ENCODE measurements at regions not wholly inside any gene's neighbourhood (a gene's known extent, or its start where the extent isn't known, plus 50 kb on each side); places are given as distances from the start of the nearest gene placed in this dataset.

DNA sequence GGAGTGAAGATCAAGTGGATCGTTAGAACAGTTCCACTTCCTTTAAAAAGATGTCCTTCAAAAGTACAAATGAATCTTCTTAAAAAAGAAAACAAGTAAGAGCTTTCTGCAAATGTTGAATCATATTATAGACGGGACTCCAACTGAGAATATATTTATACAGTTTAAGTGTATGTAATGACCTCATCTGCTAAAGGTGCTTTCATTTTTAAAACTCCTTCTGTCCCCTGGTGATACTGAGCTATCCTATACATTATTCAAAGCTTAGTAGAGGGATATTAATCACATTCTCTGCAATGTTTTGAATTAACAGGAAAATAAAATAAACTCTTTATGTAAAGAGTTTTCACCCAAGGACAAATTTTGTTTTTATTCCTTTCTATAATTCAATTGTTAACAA is 420.7 kb upstream of the SLC8A1 start:
- no peak for DNase-seq
- intact Hi-C loops (cut with DNase I; ENCODE audit: low total_unique reads): no loop called here
- no peak overlapping the region for H3K27ac ChIP-seq
- H3K36me3 ChIP-seq: no peaks in the 10 kb centered on the region
- H3K4me1 ChIP-seq: no peaks in the 10 kb centered on the region
- TF ChIP-seq POLR2A (IDR thresholded peaks at IDR 0.05) (no peak), POLR2AphosphoS5 (IDR thresholded peaks at IDR 0.05) (no peak), EP300 (IDR thresholded peaks at IDR 0.05) (no peak)
- H3K9me3 ChIP-seq: no peaks in the 10 kb centered on the region
- WGBS, 5 donors: 43 to 57% (median 50%) methylated on average over 2 of the region's 2 CpGs
- H3K27me3 ChIP-seq: no peaks in the 10 kb centered on the region
- no peak overlapping the region for H3K4me3 ChIP-seq

DNA sequence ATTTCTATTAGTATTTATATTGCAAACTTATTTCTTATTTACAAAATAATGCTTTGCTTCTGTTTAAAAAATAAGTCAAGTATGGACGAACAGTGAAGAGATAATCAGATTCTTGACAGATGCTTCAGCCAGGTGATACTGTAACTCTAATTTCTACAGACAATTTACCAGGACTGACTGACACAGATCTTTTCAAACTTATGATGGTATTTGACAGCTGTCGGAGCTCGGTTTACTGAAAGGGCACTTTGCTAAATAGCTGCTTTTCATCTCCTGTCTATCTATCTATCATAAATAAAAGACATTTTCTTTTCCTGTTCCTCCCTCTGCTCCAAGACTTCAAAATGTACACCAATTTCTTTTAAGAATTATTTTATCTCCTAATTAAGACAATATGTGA is 422.5 kb upstream of the SLC8A1 start:
- Histone ChIP-seq H3K9me3 (no peaks in the 10 kb centered on the region), H3K36me3 (no peaks in the 10 kb centered on the region), H3K27me3 (no peaks in the 10 kb centered on the region), H3K27ac (no peak overlapping the region), H3K4me1 (no peaks in the 10 kb centered on the region), H3K4me3 (no peak overlapping the region)
- no peak for DNase-seq
- 85 to 93% (median 92%) methylated on average over 3 of the region's 3 CpGs for WGBS, 5 donors
- no peak for TF ChIP-seq EP300 (IDR thresholded peaks at IDR 0.05)
- no peak for TF ChIP-seq POLR2AphosphoS5 (IDR thresholded peaks at IDR 0.05)
- TF ChIP-seq POLR2A (IDR thresholded peaks at IDR 0.05): no peak
- TF ChIP-seq, protein P1, sequence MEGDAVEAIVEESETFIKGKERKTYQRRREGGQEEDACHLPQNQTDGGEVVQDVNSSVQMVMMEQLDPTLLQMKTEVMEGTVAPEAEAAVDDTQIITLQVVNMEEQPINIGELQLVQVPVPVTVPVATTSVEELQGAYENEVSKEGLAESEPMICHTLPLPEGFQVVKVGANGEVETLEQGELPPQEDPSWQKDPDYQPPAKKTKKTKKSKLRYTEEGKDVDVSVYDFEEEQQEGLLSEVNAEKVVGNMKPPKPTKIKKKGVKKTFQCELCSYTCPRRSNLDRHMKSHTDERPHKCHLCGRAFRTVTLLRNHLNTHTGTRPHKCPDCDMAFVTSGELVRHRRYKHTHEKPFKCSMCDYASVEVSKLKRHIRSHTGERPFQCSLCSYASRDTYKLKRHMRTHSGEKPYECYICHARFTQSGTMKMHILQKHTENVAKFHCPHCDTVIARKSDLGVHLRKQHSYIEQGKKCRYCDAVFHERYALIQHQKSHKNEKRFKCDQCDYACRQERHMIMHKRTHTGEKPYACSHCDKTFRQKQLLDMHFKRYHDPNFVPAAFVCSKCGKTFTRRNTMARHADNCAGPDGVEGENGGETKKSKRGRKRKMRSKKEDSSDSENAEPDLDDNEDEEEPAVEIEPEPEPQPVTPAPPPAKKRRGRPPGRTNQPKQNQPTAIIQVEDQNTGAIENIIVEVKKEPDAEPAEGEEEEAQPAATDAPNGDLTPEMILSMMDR (IDR thresholded peaks at IDR 0.05): no peak
- intact Hi-C loops (cut with DNase I; ENCODE audit: low total_unique reads): no loop called here

DNA sequence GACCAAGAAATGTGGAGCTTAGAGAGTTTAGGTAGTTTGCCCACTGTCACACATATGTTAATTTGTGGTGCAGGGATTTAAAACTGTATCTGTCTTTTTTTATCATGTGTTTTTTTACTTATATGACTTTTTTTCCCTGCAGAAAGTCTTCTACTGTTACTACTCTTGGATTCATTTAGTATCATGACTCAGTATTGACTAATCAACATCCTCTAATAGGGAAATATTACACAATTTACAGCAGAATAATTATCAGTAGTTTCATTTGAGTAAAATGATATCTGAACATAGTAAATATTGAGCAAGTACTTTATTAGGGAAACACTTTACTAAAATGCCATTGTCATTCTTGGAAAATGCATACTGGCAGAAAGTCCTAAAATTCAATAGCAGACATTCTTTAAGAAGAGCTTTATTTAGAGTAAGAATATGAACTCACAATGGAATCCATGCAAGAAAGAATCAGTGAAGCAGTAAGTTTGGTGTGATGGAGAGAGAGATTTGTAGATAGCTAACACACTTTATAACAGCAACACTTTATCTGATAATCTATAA is 425.9 kb upstream of the SLC8A1 start:
- no peak for TF ChIP-seq EP300 (IDR thresholded peaks at IDR 0.05)
- no peak for TF ChIP-seq POLR2A (IDR thresholded peaks at IDR 0.05)
- no peak for TF ChIP-seq POLR2AphosphoS5 (IDR thresholded peaks at IDR 0.05)
- TF ChIP-seq, protein P1 (IDR thresholded peaks at IDR 0.05): no peak
- intact Hi-C loops (cut with DNase I; ENCODE audit: low total_unique reads): no loop called here

DNA sequence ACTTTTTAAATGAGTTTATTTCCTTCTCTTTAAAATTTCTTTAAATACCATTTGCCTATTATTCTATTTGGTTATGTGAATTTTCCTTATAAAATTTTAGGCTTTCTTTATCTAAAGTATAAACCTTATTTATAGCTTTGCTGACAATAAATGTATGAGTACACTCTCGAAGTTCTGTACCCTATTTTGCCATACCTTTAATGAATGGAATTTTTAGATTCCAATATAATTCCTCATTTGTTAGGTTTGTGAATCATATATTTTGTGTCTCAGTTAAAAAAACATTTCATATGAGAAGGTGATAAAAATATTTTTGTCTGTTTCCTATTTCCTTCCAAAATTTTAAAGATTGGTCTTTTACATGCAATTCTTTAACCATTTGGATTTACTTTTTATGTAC is 427.4 kb upstream of the SLC8A1 start:
- DNase-seq: no peak
- no peaks in the 10 kb centered on the region for H3K36me3 ChIP-seq
- no peak overlapping the region for H3K27ac ChIP-seq
- H3K4me1 ChIP-seq: no peaks in the 10 kb centered on the region
- H3K4me3 ChIP-seq: no peak overlapping the region
- no peaks in the 10 kb centered on the region for H3K27me3 ChIP-seq
- 69 to 83% (median 81%) methylated on average over 1 of the region's 1 CpG for WGBS, 5 donors
- TF ChIP-seq POLR2A (IDR thresholded peaks at IDR 0.05) (no peak), EP300 (IDR thresholded peaks at IDR 0.05) (no peak), POLR2AphosphoS5 (IDR thresholded peaks at IDR 0.05) (no peak)
- TF ChIP-seq, protein P1 (IDR thresholded peaks at IDR 0.05): no peak
- intact Hi-C loops (cut with DNase I; ENCODE audit: low total_unique reads): no loop called here
- H3K9me3 ChIP-seq: no peaks in the 10 kb centered on the region

More for the DNA sequence above, 425.9 kb upstream of the SLC8A1 start:
- Histone ChIP-seq H3K9me3 (no peaks in the 10 kb centered on the region), H3K4me3 (no peak overlapping the region), H3K27ac (no peak overlapping the region), H3K27me3 (no peaks in the 10 kb centered on the region), H3K36me3 (no peaks in the 10 kb centered on the region), H3K4me1 (no peaks in the 10 kb centered on the region)
- no peak for DNase-seq

DNA sequence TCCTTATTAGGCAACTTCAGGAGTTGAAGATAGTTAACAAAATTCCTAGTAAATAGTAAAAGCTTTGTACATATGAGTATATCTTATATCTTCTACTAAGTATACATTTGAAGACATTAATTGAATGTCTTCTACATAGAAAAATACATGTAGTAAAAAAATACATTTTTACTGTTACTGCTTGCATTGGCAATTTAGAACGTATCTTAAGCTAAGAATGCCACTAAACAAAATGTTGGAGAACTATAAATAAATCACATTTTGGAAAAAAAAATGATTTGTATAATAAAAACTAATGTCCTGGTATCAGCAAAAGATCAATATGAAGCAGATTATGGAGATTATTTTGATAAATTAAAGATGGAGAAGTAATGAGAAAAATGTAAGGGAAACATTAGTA is 434.2 kb upstream of the SLC8A1 start:
- no peak for DNase-seq
- no peaks in the 10 kb centered on the region for H3K4me1 ChIP-seq
- peaks cover 0 to 7% (median 0%) of the 10 kb centered on the region in 4 donors for H3K9me3 ChIP-seq
- H3K36me3 ChIP-seq: no peaks in the 10 kb centered on the region
- intact Hi-C loops (cut with DNase I; ENCODE audit: low total_unique reads): no loop called here
- H3K27me3 ChIP-seq: no peaks in the 10 kb centered on the region
- H3K27ac ChIP-seq: no peak overlapping the region
- WGBS, 5 donors: 87 to 93% (median 89%) methylated on average over 1 of the region's 1 CpG
- H3K4me3 ChIP-seq: no peak overlapping the region
- no peak for TF ChIP-seq POLR2A (IDR thresholded peaks at IDR 0.05)

Measured in stomach (tissue), 8 donors.